GM12878 (cell line): ENCODE measurements at regions not wholly inside any gene's neighbourhood (a gene's known extent, or its start where the extent isn't known, plus 50 kb on each side); places are given as distances from the start of the nearest gene placed in this dataset.

ENCODE experiments used
- ATAC-seq: fragments of 200-7000 bp; cut with Tn5 transposase; 3 replicates; pipeline ENCODE4 v1.9.1; 2020; ENCODE audit warnings: mild to moderate bottlenecking, moderate library complexity
- BruUV-seq: library from RNA; stranded (reverse); fragments of 400-500 nt; replicated peaks from 2 replicates; lab custom pipeline; 2021; lab: Mats Ljungman, UMichigan
- CTCF ChIA-PET: fragments of 300-600 bp; sonication (Branson Sonifier 250); formaldehyde crosslinking; extraction: SDS; loops from one replicate; lab custom pipeline; 2021; ENCODE audit warnings: inconsistent platforms; lab: Yijun Ruan, JAX
- POLR2A ChIA-PET: fragments of 350-600 bp; formaldehyde crosslinking; extraction: SDS; loops from one replicate; lab custom pipeline; 2021; ENCODE audit warnings: inconsistent platforms; lab: Charles Lee
- RAD21 ChIA-PET: fragments of 300-600 bp; sonication (Branson Sonifier 250); formaldehyde crosslinking; loops from one replicate; lab custom pipeline; 2023; ENCODE audit warnings: antibody characterized with exemption; ENCODE audit not compliant: unreplicated experiment; lab: Charles Lee
- SMC1A ChIA-PET: fragments of 300-600 bp; sonication (Branson Sonifier 250); formaldehyde crosslinking; loops from one replicate; lab custom pipeline; 2023; ENCODE audit not compliant: unreplicated experiment, uncharacterized antibody; lab: Charles Lee
- DNase-seq: peaks from one replicate; pipeline ENCODE4 v3.0.0-alpha.2; 2011; ENCODE audit warnings: low read depth, low spot score
- FAIRE-seq: peaks from 3 replicates; lab custom pipeline; 2011; peaks lifted over from hg19 to GRCh38; lab: Jason Lieb, UNC
- H2AFZ ChIP-seq: 2 replicates; pipeline ENCODE4 v1.6.0; 2011; ENCODE audit warnings: low read depth, low read length, control low read depth; ENCODE audit not compliant: control insufficient read depth
- H3K27ac ChIP-seq: 2 replicates; pipeline ENCODE4 v1.5.1; 2011; ENCODE audit warnings: control low read depth; ENCODE audit not compliant: control insufficient read depth, insufficient read depth
- H3K27me3 ChIP-seq, 2 experiments: replicated peaks in 1 of 2; 2 replicates each; pipeline versions ENCODE4 v1.6.0 to v1.6.1; 2011; ENCODE audit warnings: low read length in 1 of 2; ENCODE audit not compliant: control insufficient read depth in 2 of 2, insufficient read depth in 2 of 2
- H3K36me3 ChIP-seq, 2 experiments: 2 replicates each; pipeline ENCODE4 v1.5.1; 2011; ENCODE audit warnings: low read length in 1 of 2; ENCODE audit not compliant: control insufficient read depth in 2 of 2, insufficient read depth in 2 of 2
- H3K4me1 ChIP-seq: 2 replicates; pipeline ENCODE4 v1.6.1; 2011; ENCODE audit warnings: mild to moderate bottlenecking, low read length, moderate library complexity, mixed read lengths; ENCODE audit not compliant: control insufficient read depth, insufficient read depth
- H3K4me2 ChIP-seq: 2 replicates; pipeline ENCODE4 v1.6.0; 2011; ENCODE audit warnings: control low read depth; ENCODE audit not compliant: control insufficient read depth, insufficient read depth
- H3K4me3 ChIP-seq: fragments of 200-600 bp; sonication (generic); 2 replicates; pipeline ENCODE4 v1.5.1; 2016
- H3K79me2 ChIP-seq: 2 replicates; pipeline ENCODE4 v1.6.0; 2011; ENCODE audit warnings: low read length; ENCODE audit not compliant: control insufficient read depth, insufficient read depth
- H3K9ac ChIP-seq: 2 replicates; pipeline ENCODE4 v1.8.0; 2011; ENCODE audit warnings: low read length, control low read depth, mixed read lengths; ENCODE audit not compliant: control insufficient read depth, insufficient read depth
- H3K9me3 ChIP-seq: replicated peaks from 3 replicates; pipeline ENCODE4 v1.5.1; 2011; ENCODE audit warnings: mild to moderate bottlenecking, low read length; ENCODE audit not compliant: control insufficient read depth, insufficient read depth
- H4K20me1 ChIP-seq: 2 replicates; pipeline ENCODE4 v1.6.0; 2011; ENCODE audit not compliant: control insufficient read depth, insufficient read depth
- CHD4 ChIP-seq: fragments of 200-600 bp; sonication (generic); IDR thresholded peaks from 2 replicates; pipeline ENCODE4 v1.6.1; 2016; ENCODE audit warnings: mild to moderate bottlenecking
- CTCF ChIP-seq, 3 experiments: IDR thresholded peaks in 2 of 3; conservative IDR thresholded peaks in 1 of 3; 2 replicates each; pipeline ENCODE4 v1.5.1; 2011; ENCODE audit warnings: low read depth in 3 of 3, low read length in 3 of 3, mild to moderate bottlenecking in 3 of 3, control low read depth in 2 of 3, moderate library complexity in 2 of 3, inconsistent platforms in 1 of 3, mixed read lengths in 1 of 3; ENCODE audit not compliant: control insufficient read depth in 2 of 3, insufficient read depth in 1 of 3; ENCODE audit errors: extremely low read depth in 1 of 3
- DPF2 ChIP-seq: fragments of 450-650 bp; IDR thresholded peaks from 2 replicates; pipeline ENCODE4 v1.6.1; 2017; ENCODE audit warnings: mild to moderate bottlenecking
- IKZF2 ChIP-seq, 2 experiments: fragments of 450-650 bp; IDR thresholded peaks; 2 replicates each; pipeline ENCODE4 v1.6.1; 2017; ENCODE audit warnings: mild to moderate bottlenecking in 2 of 2, moderate library complexity in 2 of 2
- IRF4 ChIP-seq: IDR thresholded peaks from 2 replicates; pipeline ENCODE4 v1.6.1; 2011; ENCODE audit warnings: low read depth, low read length
- KAT2A ChIP-seq: conservative IDR thresholded peaks from 2 replicates; pipeline ENCODE4 v1.6.1; 2011; ENCODE audit warnings: low read depth, low read length; ENCODE audit not compliant: control insufficient read depth
- KDM1A ChIP-seq: fragments of 200-600 bp; sonication (generic); IDR thresholded peaks from 2 replicates; pipeline ENCODE4 v1.6.1; 2016; ENCODE audit warnings: borderline replicate concordance
- LARP7 ChIP-seq: fragments of 450-650 bp; IDR thresholded peaks from 2 replicates; pipeline ENCODE4 v1.6.1; 2017; ENCODE audit warnings: mild to moderate bottlenecking
- MTA2 ChIP-seq: fragments of 450-650 bp; IDR thresholded peaks from 2 replicates; pipeline ENCODE4 v1.6.1; 2016; ENCODE audit warnings: low read depth, mild to moderate bottlenecking, moderate library complexity
- PAX8 ChIP-seq: fragments of 450-650 bp; IDR thresholded peaks from 2 replicates; pipeline ENCODE4 v1.6.1; 2017; ENCODE audit warnings: mild to moderate bottlenecking, moderate library complexity
- RELB ChIP-seq: fragments of 450-650 bp; IDR thresholded peaks from 2 replicates; pipeline ENCODE4 v1.6.1; 2017; ENCODE audit warnings: low read depth, mild to moderate bottlenecking, moderate library complexity
- SMAD1 ChIP-seq: fragments of 450-650 bp; IDR thresholded peaks from 2 replicates; pipeline ENCODE4 v1.6.1; 2018; ENCODE audit warnings: mild to moderate bottlenecking, low read depth; ENCODE audit not compliant: partially characterized antibody
- SMC3 ChIP-seq: IDR thresholded peaks from 2 replicates; pipeline ENCODE4 v1.6.1; 2011; ENCODE audit warnings: low read length, improper control_type of control experiment, borderline replicate concordance
- USF2 ChIP-seq: IDR thresholded peaks from 2 replicates; pipeline ENCODE4 v1.6.1; 2011; ENCODE audit warnings: low read depth, low read length, improper control_type of control experiment, borderline replicate concordance
- WGBS: methylation state at CpG from one replicate; pipeline ENCODE4 v1.1.6; 2016; ENCODE audit warnings: low lambda C conversion rate; ENCODE audit not compliant: insufficient replicate concordance, insufficient coverage; ENCODE audit errors: missing lambda C conversion rate; 5-methylcytosine and 5-hydroxymethylcytosine counted together
- in situ Hi-C: fragments of 300-500 bp; cut with MboI; formaldehyde crosslinking; loops from 9 replicates; pipeline ENCODE4 v1.14.3; 2018; ENCODE audit warnings: mixed read lengths
- intact Hi-C: fragments of 100-400 bp; cut with micrococcal nuclease; formaldehyde crosslinking; loops from one replicate; pipeline ENCODE4 v1.14.2; 2022; ENCODE audit not compliant: unreplicated experiment
- TF ChIP-seq, protein P1 (sequence below): fragments of 450-650 bp; IDR thresholded peaks from 2 replicates; pipeline ENCODE4 v1.6.1; 2017; ENCODE audit warnings: antibody characterized with exemption, mild to moderate bottlenecking, moderate library complexity

GRCh38 chr9:96137671-96138429 is 164.1 kb downstream of the HSD17B3 start:
- BruUV-seq, result no TSS peak
- no peaks in the 10 kb centered on the region for H3K9me3 ChIP-seq
- FAIRE-seq (no peak), DNase-seq (no peak), ATAC-seq (peak; percentile 67)
- H3K27me3 ChIP-seq, result no peaks in the 10 kb centered on the region
- peak overlapping the region; percentile 82 for H3K4me2 ChIP-seq
- H3K4me3 ChIP-seq, result peak overlapping the region; percentile 21; the same call in 1 of the 2 replicates
- in situ Hi-C loops, result no loop called here
- H4K20me1 ChIP-seq, result no peaks in the 10 kb centered on the region
- CTCF ChIA-PET, result interaction anchor here (0.7 to 1.3 kb wide), 3 partner anchors 13 to 454 kb away, joined by 3 read pairs; no protein-coding TSS in a partner anchor
- RAD21 ChIA-PET, result interaction anchor here (1.0 to 1.9 kb wide), 3 partner anchors 11 to 18 kb away, joined by 3 to 22 read pairs (median 6); no protein-coding TSS in a partner anchor
- POLR2A ChIA-PET, result interaction anchor here (0.5 to 0.7 kb wide), 2 partner anchors 12 to 1555 kb away, joined by 3 to 4 read pairs; no protein-coding TSS in a partner anchor
- TF ChIP-seq USF2 (no peak), SMC3 (no peak), IKZF2 (IDR thresholded peaks at IDR 0.05) (no peak), PAX8 (no peak), KDM1A (no peak), LARP7 (no peak), RELB (peak; percentile 7; the same call in 1 of the 2 replicates), KAT2A (no peak), DPF2 (peak; percentile 29; the same call in 1 of the 2 replicates), SMAD1 (no peak), IRF4 (no peak), CHD4 (no peak), MTA2 (no peak), CTCF (IDR thresholded peaks at IDR 0.05 in 2 of 3, conservative IDR thresholded peaks at IDR 0.05 in 1 of 3; ENCODE audit: control insufficient read depth in 2 of 3, extremely low read depth in 1 of 3, insufficient read depth in 1 of 3, low read depth in 3 of 3, low read length in 3 of 3) (no peak)
- TF ChIP-seq, protein P1, sequence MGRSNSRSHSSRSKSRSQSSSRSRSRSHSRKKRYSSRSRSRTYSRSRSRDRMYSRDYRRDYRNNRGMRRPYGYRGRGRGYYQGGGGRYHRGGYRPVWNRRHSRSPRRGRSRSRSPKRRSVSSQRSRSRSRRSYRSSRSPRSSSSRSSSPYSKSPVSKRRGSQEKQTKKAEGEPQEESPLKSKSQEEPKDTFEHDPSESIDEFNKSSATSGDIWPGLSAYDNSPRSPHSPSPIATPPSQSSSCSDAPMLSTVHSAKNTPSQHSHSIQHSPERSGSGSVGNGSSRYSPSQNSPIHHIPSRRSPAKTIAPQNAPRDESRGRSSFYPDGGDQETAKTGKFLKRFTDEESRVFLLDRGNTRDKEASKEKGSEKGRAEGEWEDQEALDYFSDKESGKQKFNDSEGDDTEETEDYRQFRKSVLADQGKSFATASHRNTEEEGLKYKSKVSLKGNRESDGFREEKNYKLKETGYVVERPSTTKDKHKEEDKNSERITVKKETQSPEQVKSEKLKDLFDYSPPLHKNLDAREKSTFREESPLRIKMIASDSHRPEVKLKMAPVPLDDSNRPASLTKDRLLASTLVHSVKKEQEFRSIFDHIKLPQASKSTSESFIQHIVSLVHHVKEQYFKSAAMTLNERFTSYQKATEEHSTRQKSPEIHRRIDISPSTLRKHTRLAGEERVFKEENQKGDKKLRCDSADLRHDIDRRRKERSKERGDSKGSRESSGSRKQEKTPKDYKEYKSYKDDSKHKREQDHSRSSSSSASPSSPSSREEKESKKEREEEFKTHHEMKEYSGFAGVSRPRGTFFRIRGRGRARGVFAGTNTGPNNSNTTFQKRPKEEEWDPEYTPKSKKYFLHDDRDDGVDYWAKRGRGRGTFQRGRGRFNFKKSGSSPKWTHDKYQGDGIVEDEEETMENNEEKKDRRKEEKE, result no peak
- H3K9ac ChIP-seq, result peak overlapping the region; percentile 60
- WGBS, result 48% methylated on average over 6 of the region's 6 CpGs
- SMC1A ChIA-PET, result interaction anchor here (0.7 to 3.0 kb wide), 9 partner anchors 9 to 263 kb away, joined by 3 to 21 read pairs (median 3); partner anchors contain the start of gene ERCC6L2
- H3K79me2 ChIP-seq, result no peaks in the 10 kb centered on the region
- intact Hi-C loops, result loop anchor here (5.0 kb wide), 1 partner anchor 79 kb away; no protein-coding TSS in a partner anchor
- no peaks in the 10 kb centered on the region for H3K36me3 ChIP-seq
- peaks cover 21% of the 10 kb centered on the region for H3K4me1 ChIP-seq
- H2AFZ ChIP-seq, result peak overlapping the region; percentile 91
- peak overlapping the region; percentile 66 for H3K27ac ChIP-seq
